GM21825 (cell line): ENCODE measurements at regions not wholly inside any gene's neighbourhood (a gene's known extent, or its start where the extent isn't known, plus 50 kb on each side); places are given as distances from the start of the nearest gene placed in this dataset.

Source experiments
- ATAC-seq: cut with Tn5 transposase; IDR thresholded peaks from one replicate; pipeline ENCODE4 v1.9.1; 2021; ENCODE audit warnings: mild to moderate bottlenecking, moderate library complexity; ENCODE audit not compliant: unreplicated experiment

DNA sequence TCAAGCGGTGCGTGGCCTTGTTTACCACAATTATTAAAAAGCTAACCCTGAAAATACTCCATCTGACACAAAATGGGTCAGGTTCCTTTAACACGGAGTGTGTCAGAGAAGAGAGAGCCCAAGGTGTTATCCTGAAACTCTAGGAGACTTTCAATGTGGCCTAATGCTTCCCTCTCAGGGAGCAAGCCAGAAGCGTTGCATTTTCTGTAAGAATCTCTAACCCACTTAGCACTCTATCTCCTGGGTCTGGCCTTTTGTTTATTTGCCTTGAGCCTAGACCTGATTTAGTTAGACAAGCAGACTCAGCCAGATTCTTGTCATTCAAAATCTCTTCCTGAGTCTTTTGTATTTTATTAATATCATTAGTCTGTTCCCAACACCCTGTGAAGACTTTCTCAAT, 184.0 kb upstream of the SYT1 start:
- ATAC-seq = no peak

DNA sequence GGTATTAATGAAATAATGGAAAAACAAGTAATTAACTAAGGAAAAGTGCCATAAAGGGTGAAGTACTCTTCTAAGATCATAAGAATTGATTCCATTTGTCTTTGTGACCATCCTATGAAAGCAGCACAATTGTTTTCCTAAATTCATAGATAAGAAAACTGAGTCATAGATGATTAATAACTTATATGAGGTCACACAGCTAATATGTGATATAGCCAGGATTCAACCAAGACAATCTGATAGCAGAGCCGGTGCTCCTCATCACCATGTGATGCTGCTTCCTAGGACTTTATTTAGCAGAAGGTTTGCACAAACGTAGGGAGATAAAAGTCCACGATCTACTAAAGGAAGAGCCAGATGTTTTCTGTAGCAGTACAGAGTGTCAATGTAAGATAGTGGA, 181.5 kb upstream of the SYT1 start:
- ATAC-seq = no peak

DNA sequence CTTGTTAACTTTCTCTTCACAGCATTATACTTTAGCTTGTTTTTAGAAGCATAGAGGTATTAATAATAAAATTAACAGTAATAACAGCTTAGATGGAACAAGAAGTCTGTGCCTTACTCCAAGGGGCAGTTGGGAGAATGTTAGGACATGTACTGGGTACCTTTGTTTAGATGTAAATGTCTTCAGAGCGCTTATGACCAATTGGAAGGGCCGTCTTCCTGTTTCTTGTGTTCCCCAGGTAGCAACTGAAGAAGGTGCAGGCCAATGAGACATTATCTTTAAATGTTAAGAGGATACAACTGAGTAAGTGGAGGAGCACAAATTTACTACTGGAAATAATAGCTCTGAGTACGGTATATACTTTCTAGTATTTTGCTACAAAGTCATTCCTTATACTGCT, 180.9 kb upstream of the SYT1 start:
- no peak for ATAC-seq

DNA sequence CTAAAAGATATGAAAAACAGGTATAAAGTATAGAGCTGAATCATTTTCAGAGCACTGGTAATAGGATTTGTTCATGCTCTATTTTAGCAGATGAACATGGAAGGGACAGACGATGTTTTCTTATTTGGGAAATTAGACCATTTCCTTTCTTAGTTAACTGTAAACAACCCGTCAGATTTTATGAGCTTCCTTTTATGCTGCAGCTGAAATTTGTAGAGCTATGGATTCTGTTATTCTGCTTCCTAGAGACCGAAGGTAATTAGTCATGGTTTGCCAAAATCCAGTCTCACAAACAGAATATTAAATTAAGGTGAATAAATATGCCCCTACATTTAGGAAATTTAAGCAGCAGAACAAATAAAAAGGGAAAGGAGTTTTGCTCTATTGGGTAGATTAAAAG, 180.2 kb upstream of the SYT1 start:
- ATAC-seq = no peak

DNA sequence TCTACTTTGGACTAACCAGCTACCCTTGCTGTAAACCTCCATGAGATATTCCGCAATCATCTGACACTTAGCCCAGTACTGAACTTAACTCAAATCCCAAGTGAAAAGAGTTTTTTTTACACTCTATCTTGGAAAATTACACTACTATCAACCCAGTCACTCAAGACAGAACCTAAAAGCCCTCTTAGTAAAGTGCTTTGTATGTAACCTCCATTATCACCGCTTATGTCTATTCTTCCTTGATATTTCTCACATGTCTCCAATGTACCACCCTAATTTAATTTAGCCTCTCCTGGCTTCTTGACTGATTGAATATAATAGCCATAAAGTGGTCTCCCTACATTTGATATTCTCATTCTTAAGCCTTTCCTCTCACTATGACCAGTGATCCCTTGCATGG, 168.8 kb upstream of the SYT1 start:
- ATAC-seq = no peak

DNA sequence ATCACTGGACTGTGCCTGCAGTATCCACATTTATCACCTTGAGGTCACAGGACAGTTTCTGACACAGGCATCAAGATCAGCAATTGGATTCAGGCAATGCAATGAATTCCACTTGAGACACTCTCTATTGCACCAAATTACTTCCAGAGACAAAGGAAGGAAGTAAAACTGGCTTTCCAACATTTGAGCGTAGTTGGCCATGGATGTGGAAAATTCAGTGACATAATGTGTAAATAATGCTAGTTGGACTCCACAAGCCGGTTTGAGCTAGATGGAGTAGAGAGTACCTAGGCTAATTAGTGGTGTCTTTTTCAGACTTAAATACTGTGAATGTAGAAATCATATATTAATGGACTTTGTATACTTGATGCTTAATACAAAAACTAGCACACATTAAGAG, 168.3 kb upstream of the SYT1 start:
- no peak for ATAC-seq

DNA sequence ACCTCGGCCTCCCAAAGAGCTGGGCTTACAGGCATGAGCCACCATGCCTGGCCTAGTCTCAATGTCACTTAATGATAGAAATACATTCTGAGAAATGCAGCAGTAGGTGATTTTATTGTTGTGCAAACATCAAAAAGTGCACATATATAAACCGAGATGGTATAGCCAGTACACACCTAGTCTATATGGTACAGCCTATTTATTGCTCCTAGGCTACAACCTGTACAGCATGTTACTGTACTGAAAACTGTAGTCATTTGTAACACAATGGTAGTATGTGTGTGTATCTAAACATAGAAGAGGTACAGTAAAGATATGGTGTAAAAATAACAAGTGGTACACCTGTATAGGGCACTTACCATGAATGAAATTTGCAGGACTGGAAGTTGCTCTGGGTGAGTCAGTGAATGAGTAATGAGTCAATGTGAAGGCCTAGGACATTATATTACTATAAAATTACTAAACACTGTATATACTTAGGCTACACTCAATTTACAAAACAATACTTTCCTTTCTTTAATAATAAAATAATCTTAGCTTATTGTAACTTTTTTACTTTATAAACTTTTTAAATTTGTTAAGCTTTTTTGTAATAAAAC, 166.7 kb upstream of the SYT1 start:
- no peak for ATAC-seq

DNA sequence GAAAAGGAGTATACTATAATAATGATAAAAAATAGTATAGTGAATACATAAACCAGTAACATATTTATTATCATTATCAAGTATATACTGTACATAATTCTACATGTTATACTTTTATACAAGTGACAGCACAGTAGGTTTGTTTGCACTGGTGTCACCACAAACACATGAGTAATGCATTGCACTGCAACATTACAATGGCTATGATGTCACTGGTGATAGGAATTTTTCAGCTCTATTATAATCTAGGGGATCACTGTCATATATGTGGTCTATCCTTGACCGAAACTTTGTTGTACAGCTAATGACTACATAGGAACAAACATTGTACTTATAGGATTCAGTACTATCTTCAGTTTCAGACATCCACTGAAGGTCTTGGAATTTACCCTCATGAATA, 165.8 kb upstream of the SYT1 start:
- ATAC-seq = no peak

DNA sequence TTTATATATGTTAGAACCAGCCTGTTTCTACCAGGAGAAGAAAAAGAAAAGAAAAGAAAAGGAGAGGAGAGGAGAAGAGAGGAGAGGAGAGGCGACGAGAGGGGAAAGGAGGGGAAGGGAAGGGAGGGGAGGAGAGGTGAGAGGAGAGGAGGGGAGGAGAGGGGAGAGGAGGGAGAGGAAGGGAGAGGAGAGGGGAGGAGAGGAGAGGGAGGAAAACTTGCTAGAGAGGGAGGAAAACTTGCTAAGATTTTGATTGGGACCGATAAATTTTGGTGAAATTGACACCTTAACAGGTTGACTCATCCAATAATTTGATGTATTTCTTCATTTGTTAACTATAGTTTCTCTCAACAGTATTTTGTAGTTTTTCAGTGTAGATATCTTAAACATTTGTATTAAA, 164.0 kb upstream of the SYT1 start:
- ATAC-seq = no peak

DNA sequence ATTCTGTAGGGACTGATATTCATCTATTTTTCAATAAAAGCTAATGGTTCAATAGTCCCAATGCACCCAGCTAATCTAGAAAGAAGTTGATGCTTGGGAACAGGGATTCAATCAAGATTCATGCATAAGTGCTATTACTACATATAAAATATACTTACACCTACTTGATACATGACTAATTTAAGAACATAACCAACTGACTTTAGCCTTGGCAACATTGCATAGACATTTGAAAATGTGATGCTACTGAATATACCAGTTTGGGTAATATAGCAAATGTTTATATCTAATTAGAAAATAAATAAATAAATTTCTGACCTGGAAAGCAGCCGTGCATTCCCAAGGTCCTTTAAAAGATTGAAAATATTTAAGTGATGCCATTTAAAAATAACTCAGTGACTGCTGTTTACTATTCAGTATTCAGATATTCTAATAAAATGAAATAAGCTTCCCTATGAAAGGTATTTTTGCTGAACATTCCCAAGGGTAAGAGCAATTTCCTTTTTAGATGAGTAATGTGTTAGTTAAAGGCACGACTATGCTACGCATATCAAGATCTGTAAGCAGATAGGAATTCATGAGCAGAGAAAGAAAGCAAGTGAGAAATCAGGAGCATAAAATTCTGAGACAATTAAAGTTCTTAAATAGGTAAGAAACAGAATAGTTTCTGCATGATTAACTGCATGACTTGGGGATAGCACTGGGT, 160.6 kb upstream of the SYT1 start:
- ATAC-seq = no peak

DNA sequence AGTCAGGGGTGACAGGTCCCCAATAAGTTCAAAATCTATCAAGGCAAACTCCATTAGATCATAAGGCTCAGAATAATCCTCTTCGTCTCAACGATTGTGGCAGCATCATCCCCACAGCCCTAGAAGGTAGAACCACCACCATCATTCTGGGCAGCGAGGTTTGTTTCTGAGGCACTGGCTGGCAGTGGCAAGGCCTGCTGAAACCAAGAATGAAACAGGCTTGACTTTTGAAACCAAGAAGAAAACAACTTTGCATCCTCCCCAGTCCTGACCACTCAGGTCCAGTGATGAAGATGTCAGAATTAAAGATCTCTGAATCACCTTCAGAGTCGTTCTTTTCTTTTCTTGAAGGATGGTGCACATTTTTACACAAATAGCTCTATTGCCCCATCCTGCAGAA, 152.6 kb upstream of the SYT1 start:
- no peak for ATAC-seq

DNA sequence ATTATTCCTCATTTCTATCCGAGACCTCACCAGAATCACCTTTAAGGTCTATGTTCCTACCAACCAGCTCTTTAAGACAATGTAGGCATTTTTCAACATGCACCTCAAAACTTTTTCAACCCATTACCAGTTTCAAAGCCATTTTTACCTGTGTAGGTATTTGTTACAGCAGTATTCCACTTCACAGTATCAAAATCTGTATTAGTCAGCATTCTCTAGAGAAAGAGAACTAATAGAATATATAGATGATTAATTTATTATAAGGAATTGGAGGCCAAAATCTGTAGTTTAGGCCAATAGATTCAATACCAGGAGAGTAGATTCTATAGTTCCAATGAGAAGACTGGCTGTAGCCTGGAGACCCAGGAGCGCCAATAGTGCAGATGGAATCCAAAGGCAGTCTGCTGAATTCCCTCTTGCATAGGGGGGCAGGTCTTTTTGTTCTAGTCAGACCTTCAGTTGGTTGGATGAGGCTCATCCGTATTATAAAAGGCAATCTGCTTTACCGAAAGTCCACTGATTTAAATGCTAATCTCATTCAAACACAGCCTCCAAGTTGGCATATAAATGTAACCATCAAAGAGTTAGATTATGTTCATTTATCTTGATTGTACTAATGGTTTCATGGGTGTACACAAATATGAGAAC, 151.6 kb upstream of the SYT1 start:
- no peak for ATAC-seq

DNA sequence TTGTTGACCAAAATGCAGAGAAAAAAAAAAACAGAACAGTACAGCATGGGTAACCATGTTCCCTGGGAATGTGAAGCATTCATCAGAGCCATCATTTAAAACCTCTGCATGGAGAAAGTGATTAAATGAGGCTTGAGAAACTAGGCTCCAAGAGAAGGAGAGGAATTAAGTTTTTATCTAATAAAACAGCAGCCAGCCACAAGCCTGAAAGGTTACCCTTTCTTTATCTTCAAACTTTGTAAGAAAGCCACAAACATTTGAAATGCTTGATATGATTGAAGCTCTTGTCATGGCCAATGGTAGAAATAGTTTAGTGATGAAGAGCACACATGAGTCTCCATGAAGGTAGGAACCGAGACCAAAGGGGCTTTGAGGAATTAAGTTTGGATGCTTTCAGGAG, 144.9 kb upstream of the SYT1 start:
- no peak for ATAC-seq

DNA sequence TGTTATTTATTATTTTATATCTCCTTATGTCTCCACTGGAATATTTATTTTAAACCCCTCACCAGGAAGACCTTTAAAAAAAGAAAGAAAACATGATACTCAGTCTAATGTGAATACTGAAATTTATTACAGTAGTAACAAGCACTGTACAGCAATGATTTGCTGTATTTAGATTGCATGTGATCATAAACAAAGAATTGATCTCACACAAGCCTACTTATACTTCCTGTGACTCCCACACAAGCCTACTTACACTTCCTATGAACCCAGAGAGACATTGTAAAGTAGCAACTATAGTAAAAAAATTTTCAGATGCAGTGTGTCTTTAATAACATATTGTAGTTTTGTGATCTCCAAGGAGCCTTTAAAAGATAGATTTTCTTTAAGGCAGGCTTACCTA, 142.7 kb upstream of the SYT1 start:
- ATAC-seq = no peak

DNA sequence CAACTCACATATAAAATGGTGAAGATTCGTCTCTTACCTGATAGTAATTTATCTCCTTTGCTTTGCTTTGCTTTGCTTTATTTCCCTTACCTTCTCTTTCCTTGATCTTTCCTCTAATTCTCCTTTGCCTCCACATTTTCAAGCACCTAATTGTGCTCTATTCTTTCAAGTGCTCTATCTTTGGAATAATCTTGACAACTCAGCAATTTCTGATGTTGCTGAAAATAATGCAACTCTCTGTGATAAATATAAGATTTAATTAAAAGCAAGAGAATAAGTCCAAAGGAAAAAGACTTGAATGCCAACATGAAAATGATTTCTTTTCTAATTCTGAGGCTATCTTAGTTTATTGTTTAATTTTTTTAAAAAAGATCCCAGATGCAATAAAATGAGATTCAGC, 139.5 kb upstream of the SYT1 start:
- no peak for ATAC-seq

DNA sequence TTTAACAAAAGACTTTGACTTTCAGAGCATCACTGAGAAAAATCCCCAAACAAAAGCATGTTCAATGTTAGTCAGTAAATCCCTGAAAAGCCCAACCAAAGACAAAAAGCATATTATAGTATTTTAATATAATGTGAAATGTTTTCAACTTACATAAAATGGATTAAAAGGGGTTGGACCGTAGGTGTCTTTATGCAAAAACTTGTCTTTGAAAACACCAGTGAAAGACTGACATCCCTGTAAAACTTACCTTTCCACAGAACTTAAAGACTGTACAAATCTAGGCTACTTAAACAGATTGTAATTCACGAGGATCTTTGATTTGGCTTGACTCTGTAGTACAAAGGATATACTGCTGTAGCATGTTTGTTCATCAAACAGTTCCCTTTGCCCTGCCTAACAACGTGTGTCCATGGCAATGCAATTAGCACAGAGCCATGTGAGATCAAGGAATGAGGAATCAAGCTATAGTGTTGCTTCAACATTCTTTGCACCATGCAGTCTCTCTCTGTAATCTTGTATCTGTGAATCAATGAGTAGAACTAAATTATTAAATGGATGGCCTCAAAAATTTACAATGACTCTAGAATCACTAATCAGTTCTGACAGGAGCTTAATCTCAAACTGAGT, 138.5 kb upstream of the SYT1 start:
- ATAC-seq = no peak

DNA sequence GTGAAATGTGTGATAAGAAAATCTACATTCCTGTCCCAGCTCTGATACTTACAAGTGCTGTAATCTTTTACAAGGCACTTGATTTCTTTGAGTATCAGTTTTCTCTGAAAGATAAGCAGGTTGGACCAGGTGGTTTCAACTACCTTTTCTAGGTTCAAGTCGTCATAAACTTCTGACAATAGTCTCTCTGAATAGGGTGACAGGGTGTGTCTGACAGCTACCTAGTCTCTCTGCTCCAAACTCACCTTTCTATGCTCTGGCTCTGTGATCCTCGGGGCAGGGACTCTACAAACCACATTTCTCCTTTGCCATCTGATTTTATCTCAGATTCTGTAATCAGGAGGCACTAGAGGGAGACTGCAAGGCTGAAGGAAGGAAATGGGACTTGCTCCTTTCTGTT, 137.7 kb upstream of the SYT1 start:
- ATAC-seq = no peak

DNA sequence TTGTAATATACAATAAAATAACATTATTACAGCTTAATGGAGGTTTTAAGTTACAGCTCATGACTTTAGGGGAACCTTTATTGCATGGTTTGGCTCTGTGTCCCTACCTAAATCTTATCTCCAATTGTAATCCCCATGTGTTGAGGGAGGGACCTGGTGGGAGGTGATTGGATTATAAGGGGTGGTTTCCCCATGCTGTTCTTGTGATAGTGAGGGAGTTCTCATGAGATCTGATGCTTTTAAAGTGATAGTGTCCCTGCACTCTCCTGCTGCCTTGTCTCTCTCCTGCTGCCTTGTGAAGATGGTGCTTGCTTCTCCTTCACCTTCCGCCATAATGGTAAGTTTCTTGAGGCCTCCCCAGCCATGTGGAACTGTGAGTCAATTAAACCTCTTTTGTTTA, 132.1 kb upstream of the SYT1 start:
- no peak for ATAC-seq

DNA sequence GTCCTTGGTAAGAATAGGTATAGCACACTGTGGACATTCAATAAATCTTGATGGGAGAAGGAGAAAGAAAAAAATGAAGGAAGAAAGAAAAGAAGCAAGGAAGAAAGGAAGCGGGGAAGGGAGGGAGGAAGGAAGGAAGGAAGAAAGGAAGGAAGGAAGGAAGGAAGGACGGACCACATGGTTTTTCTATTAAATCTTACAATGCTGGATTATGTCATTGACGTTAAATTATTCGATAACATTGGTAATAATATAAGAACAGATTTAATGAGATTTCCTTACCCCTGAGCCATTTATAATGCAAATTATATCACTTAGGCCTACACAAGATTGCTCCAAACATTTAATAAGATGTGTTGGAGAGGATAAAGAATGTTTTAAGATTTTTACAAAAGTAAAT, 124.9 kb upstream of the SYT1 start:
- ATAC-seq = no peak

DNA sequence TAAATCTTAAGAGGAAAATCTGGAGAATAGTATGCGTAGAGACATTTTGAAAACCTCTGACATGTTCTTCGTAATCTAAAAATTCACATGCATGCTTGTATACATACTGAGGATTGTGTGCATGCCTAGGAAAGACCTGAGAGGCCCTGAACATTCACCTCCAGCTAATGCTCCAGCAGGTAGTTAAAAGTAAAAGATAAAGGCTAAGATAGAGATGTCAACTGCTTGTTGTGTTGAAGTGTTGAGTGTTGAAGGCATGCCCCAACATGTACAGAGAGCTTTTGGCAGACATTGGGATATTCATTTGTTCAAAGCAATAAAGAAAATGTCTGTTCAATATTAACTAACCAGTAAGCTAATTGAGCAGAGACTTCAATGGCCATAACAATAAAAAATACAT, 118.6 kb upstream of the SYT1 start:
- no peak for ATAC-seq

DNA sequence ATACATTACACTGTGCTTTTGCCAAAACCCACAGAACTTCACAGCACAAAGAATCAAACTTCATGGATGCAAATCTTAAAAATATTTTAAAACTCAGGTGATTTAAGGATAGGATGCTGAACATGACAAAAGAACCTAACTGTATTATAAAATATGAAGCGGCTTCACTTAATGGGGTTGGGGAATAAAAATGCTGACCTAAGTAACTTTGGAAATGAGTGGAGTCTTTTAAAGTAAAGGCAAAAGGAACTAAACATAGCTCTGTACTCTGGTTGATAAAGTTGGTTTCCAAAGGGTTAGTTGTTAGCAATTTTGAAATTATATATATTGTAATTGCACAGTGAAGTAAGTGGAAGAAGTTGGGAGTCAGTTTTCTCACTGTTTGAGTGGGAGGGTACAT, 111.5 kb upstream of the SYT1 start:
- no peak for ATAC-seq

DNA sequence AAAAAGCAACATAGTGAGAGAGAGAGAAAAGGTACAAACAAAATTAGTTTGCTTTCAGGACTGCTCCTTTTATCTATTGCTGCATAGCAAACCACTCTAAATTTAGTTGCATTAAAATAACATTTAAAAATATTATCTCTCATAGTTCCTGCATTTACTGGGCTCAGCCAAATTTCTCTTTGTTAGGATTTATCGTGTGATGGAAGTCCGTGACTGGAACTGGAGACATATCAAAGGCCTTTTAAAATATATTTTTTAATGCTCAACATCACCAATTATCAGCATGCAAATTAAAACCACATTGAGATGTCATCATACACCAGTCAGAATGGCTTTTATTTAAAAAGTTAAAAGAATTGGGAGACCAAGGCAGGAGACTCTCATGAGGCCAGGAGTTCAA, 107.6 kb upstream of the SYT1 start:
- ATAC-seq = no peak
